Keratinocyte (primary cell): ENCODE measurements at regions not wholly inside any gene's neighbourhood (a gene's known extent, or its start where the extent isn't known, plus 50 kb on each side); places are given as distances from the start of the nearest gene placed in this dataset.

Experiments
- DNase-seq: peaks from one replicate; pipeline ENCODE4 v3.0.0-alpha.2; 2011; ENCODE audit warnings: low read depth, missing footprints, low spot score
- FAIRE-seq: peaks from 2 replicates; lab custom pipeline; 2011; peaks lifted over from hg19 to GRCh38; lab: Jason Lieb, UNC
- H2AFZ ChIP-seq: 2 replicates; pipeline ENCODE4 v1.6.0; 2012; ENCODE audit warnings: low read length, control low read depth, inconsistent platforms; ENCODE audit not compliant: control insufficient read depth
- H3K27ac ChIP-seq: 2 replicates; pipeline ENCODE4 v1.5.1; 2011; ENCODE audit warnings: low read length; ENCODE audit not compliant: control insufficient read depth, insufficient read depth
- H3K27me3 ChIP-seq: 3 replicates; pipeline ENCODE4 v1.6.0; 2011; ENCODE audit warnings: low read length; ENCODE audit not compliant: control insufficient read depth, insufficient read depth; ENCODE audit errors: extremely low read depth
- H3K36me3 ChIP-seq, 2 experiments: 2 replicates in 1 of 2; 3 replicates in 1 of 2; pipeline ENCODE4 v1.5.1; 2011; ENCODE audit warnings: low read length in 2 of 2, mild to moderate bottlenecking in 1 of 2; ENCODE audit not compliant: control insufficient read depth in 2 of 2, insufficient read depth in 2 of 2; ENCODE audit errors: extremely low read depth in 1 of 2
- H3K4me1 ChIP-seq: 3 replicates; pipeline ENCODE4 v1.5.1; 2011; ENCODE audit warnings: low read length; ENCODE audit not compliant: control insufficient read depth, insufficient read depth; ENCODE audit errors: extremely low read depth
- H3K4me2 ChIP-seq: 3 replicates; pipeline ENCODE4 v1.6.0; 2011; ENCODE audit warnings: low read depth, low read length; ENCODE audit not compliant: control insufficient read depth, insufficient read depth; ENCODE audit errors: extremely low read depth
- H3K4me3 ChIP-seq, 3 experiments: fragments of 200-600 bp in 1 of 3; sonication (generic) in 1 of 3; 2 replicates in 2 of 3; 3 replicates in 1 of 3; pipeline ENCODE4 v1.5.1; 2011 to 2016; ENCODE audit warnings: low read length in 3 of 3, mild to moderate bottlenecking in 3 of 3, control low read depth in 2 of 3, inconsistent platforms in 1 of 3, low read depth in 1 of 3, mixed read lengths in 1 of 3, mixed run types in 1 of 3, moderate library complexity in 1 of 3; ENCODE audit not compliant: control insufficient read depth in 2 of 3, insufficient read depth in 2 of 3; ENCODE audit errors: extremely low read depth in 1 of 3
- H3K79me2 ChIP-seq: 2 replicates; pipeline ENCODE4 v1.6.0; 2012; ENCODE audit warnings: low read length; ENCODE audit not compliant: control insufficient read depth, insufficient read depth
- H3K9ac ChIP-seq: 3 replicates; pipeline ENCODE4 v1.6.0; 2011; ENCODE audit warnings: low read length; ENCODE audit not compliant: control insufficient read depth, insufficient read depth; ENCODE audit errors: extremely low read depth
- H3K9me1 ChIP-seq: 3 replicates; pipeline ENCODE4 v1.6.0; 2011; ENCODE audit warnings: low read length; ENCODE audit not compliant: control insufficient read depth, insufficient read depth; ENCODE audit errors: extremely low read depth
- H3K9me3 ChIP-seq: 2 replicates; pipeline ENCODE4 v1.5.1; 2012; ENCODE audit warnings: low read depth, low read length; ENCODE audit not compliant: control insufficient read depth
- H4K20me1 ChIP-seq: 3 replicates; pipeline ENCODE4 v1.6.0; 2011; ENCODE audit warnings: low read length; ENCODE audit not compliant: control insufficient read depth, insufficient read depth; ENCODE audit errors: extremely low read depth
- CTCF ChIP-seq, 3 experiments: IDR thresholded peaks in 1 of 3; conservative IDR thresholded peaks in 1 of 3; optimal IDR thresholded peaks in 1 of 3; 2 replicates in 2 of 3; 3 replicates in 1 of 3; pipeline versions ENCODE3 to v1.5.1; 2011; ENCODE audit warnings: low read length in 3 of 3, mild to moderate bottlenecking in 3 of 3, moderate library complexity in 2 of 3, control low read depth in 1 of 3, inconsistent platforms in 1 of 3; ENCODE audit not compliant: insufficient read depth in 2 of 3; ENCODE audit errors: extremely low read depth in 1 of 3
- EZH2 ChIP-seq: IDR thresholded peaks from one replicate; pipeline ENCODE4 v1.6.1; 2012; ENCODE audit warnings: inconsistent platforms, mild to moderate bottlenecking, low read length, moderate library complexity
- dilution Hi-C: fragments of 300-500 bp; cut with MboI; formaldehyde crosslinking; loops from one replicate; pipeline ENCODE4 v1.7.0; 2020; ENCODE audit warnings: low sequenced_read_pairs; ENCODE audit not compliant: extremely low pct_ligation_motif_present

GRCh38 chr2:39606585-39606984 is 59.1 kb upstream of the TMEM178A start:
- DNase-seq, result no peak
- no peak overlapping the region for H3K4me2 ChIP-seq
- H3K79me2 ChIP-seq, result no peaks in the 10 kb centered on the region
- no peaks in the 10 kb centered on the region for H4K20me1 ChIP-seq
- TF ChIP-seq EZH2 (no peak), CTCF (optimal IDR thresholded peaks at IDR 0.05 in 1 of 3, IDR thresholded peaks at IDR 0.05 in 1 of 3, conservative IDR thresholded peaks at IDR 0.05 in 1 of 3; ENCODE audit: extremely low read depth in 1 of 3, insufficient read depth in 2 of 3, low read length in 3 of 3) (no peak)
- H3K27ac ChIP-seq, result no peak overlapping the region
- dilution Hi-C loops, result no loop called here
- H3K4me1 ChIP-seq, result no peaks in the 10 kb centered on the region
- FAIRE-seq, result no peak
- peaks cover 8% of the 10 kb centered on the region for H3K27me3 ChIP-seq
- H3K9me1 ChIP-seq, result no peaks in the 10 kb centered on the region
- no peak overlapping the region for H3K9ac ChIP-seq
- H2AFZ ChIP-seq, result no peak overlapping the region
- H3K4me3 ChIP-seq, result no peak overlapping the region
- no peaks in the 10 kb centered on the region for H3K9me3 ChIP-seq
- H3K36me3 ChIP-seq, result no peaks in the 10 kb centered on the region

GRCh38 chr2:39607538-39608262 is 58.0 kb upstream of the TMEM178A start:
- dilution Hi-C loops, result no loop called here

More at GRCh38 chr2:39607538-39608262, 58.0 kb upstream of the TMEM178A start:
- no peak for TF ChIP-seq EZH2
- no peak for TF ChIP-seq CTCF (optimal IDR thresholded peaks at IDR 0.05 in 1 of 3, IDR thresholded peaks at IDR 0.05 in 1 of 3, conservative IDR thresholded peaks at IDR 0.05 in 1 of 3; ENCODE audit: extremely low read depth in 1 of 3, insufficient read depth in 2 of 3, low read length in 3 of 3)
- Histone ChIP-seq H3K36me3 (no peaks in the 10 kb centered on the region), H2AFZ (no peak overlapping the region), H3K9me3 (no peaks in the 10 kb centered on the region), H3K27ac (no peak overlapping the region), H3K4me2 (no peak overlapping the region), H4K20me1 (no peaks in the 10 kb centered on the region), H3K79me2 (no peaks in the 10 kb centered on the region), H3K9ac (no peak overlapping the region), H3K4me1 (no peaks in the 10 kb centered on the region), H3K4me3 (no peak overlapping the region), H3K27me3 (peaks cover 8% of the 10 kb centered on the region), H3K9me1 (no peaks in the 10 kb centered on the region)
- FAIRE-seq (no peak), DNase-seq (no peak)
